Nephron (organoid): ENCODE measurements at regions not wholly inside any gene's neighbourhood (a gene's known extent, or its start where the extent isn't known, plus 50 kb on each side); places are given as distances from the start of the nearest gene placed in this dataset.
A peak's percentile ranks its signal among the peaks of the same experiment; 100 is the strongest.

ENCODE experiments used
- H3K27ac Mint-ChIP-seq, 3 experiments: 2 replicates each; pipeline ENCODE4 v1.8.0; 2020; ENCODE audit warnings: mixed read lengths in 3 of 3, mild to moderate bottlenecking in 2 of 3, moderate library complexity in 1 of 3
- H3K27me3 Mint-ChIP-seq: 2 replicates; pipeline ENCODE4 v1.8.0; 2021; ENCODE audit warnings: low read depth, mild to moderate bottlenecking, moderate library complexity, mixed read lengths
- H3K36me3 Mint-ChIP-seq: 2 replicates; pipeline ENCODE4 v1.8.0; 2020; ENCODE audit warnings: low read depth, mixed read lengths
- H3K4me1 Mint-ChIP-seq: 2 replicates; pipeline ENCODE4 v1.8.0; 2020; ENCODE audit warnings: mixed read lengths
- H3K4me3 Mint-ChIP-seq, 3 experiments: 2 replicates each; pipeline ENCODE4 v1.8.0; 2020; ENCODE audit warnings: mild to moderate bottlenecking in 3 of 3, mixed read lengths in 3 of 3, moderate library complexity in 2 of 3
- H3K9me3 Mint-ChIP-seq: 2 replicates; pipeline ENCODE4 v1.8.0; 2020; ENCODE audit warnings: mixed read lengths
- CTCF ChIP-seq, 3 experiments: fragments of 200-600 bp; sonication (generic); IDR thresholded peaks; one replicate each; pipeline ENCODE4 v1.5.0; 2021; ENCODE audit warnings: antibody characterized with exemption in 3 of 3; ENCODE audit not compliant: unreplicated experiment in 3 of 3

GRCh38 chr15:79230766-79231165 is 51.8 kb upstream of the ANKRD34C start:
- peaks cover 19% of the 10 kb centered on the region for H3K9me3 Mint-ChIP-seq
- no peaks in the 10 kb centered on the region for H3K36me3 Mint-ChIP-seq
- H3K27me3 Mint-ChIP-seq, result peaks cover 29% of the 10 kb centered on the region
- no peak overlapping the region for H3K27ac Mint-ChIP-seq
- TF ChIP-seq CTCF (IDR thresholded peaks at IDR 0.05; ENCODE audit: unreplicated experiment in 3 of 3), result no peak
- no peak overlapping the region for H3K4me3 Mint-ChIP-seq
- no peaks in the 10 kb centered on the region for H3K4me1 Mint-ChIP-seq

GRCh38 chr15:79222808-79223207 is 59.7 kb upstream of the ANKRD34C start:
- TF ChIP-seq CTCF (IDR thresholded peaks at IDR 0.05; ENCODE audit: unreplicated experiment in 3 of 3), result no peak
- no peak overlapping the region for H3K27ac Mint-ChIP-seq
- H3K27me3 Mint-ChIP-seq, result peaks cover 28% of the 10 kb centered on the region
- no peaks in the 10 kb centered on the region for H3K4me1 Mint-ChIP-seq
- no peak overlapping the region for H3K4me3 Mint-ChIP-seq
- H3K9me3 Mint-ChIP-seq, result no peaks in the 10 kb centered on the region
- no peaks in the 10 kb centered on the region for H3K36me3 Mint-ChIP-seq

GRCh38 chr15:79221696-79222095 is 60.8 kb upstream of the ANKRD34C start:
- H3K36me3 Mint-ChIP-seq, result no peaks in the 10 kb centered on the region
- H3K27ac Mint-ChIP-seq, result no peak overlapping the region
- no peaks in the 10 kb centered on the region for H3K4me1 Mint-ChIP-seq
- H3K4me3 Mint-ChIP-seq, result no peak overlapping the region
- peaks cover 6% of the 10 kb centered on the region for H3K9me3 Mint-ChIP-seq
- peaks cover 38% of the 10 kb centered on the region for H3K27me3 Mint-ChIP-seq
- TF ChIP-seq CTCF (IDR thresholded peaks at IDR 0.05; ENCODE audit: unreplicated experiment in 3 of 3), result no peak

GRCh38 chr15:79219393-79220056 is 63.0 kb upstream of the ANKRD34C start:
- Mint-ChIP-seq H3K9me3 (peaks cover 13% of the 10 kb centered on the region), H3K36me3 (no peaks in the 10 kb centered on the region), H3K4me1 (no peaks in the 10 kb centered on the region), H3K27me3 (peaks cover 33% of the 10 kb centered on the region), H3K4me3 (no peak overlapping the region), H3K27ac (no peak overlapping the region)
- no peak for TF ChIP-seq CTCF (IDR thresholded peaks at IDR 0.05; ENCODE audit: unreplicated experiment in 3 of 3)

- H3K4me1 Mint-ChIP-seq, result no peaks in the 10 kb centered on the region
- H3K4me3 Mint-ChIP-seq, result no peak overlapping the region
- H3K27me3 Mint-ChIP-seq, result peaks cover 40% of the 10 kb centered on the region
- no peaks in the 10 kb centered on the region for H3K36me3 Mint-ChIP-seq
- no peak overlapping the region for H3K27ac Mint-ChIP-seq
- TF ChIP-seq CTCF (IDR thresholded peaks at IDR 0.05; ENCODE audit: unreplicated experiment in 3 of 3), result peak; percentile 33 to 50 (median 39)
- H3K9me3 Mint-ChIP-seq, result peaks cover 13% of the 10 kb centered on the region
Measured at GRCh38 chr15:79218588-79219200, 63.8 kb upstream of the ANKRD34C start.

GRCh38 chr15:79213650-79214049 is 68.9 kb upstream of the ANKRD34C start:
- TF ChIP-seq CTCF (IDR thresholded peaks at IDR 0.05; ENCODE audit: unreplicated experiment in 3 of 3), result no peak

More at GRCh38 chr15:79213650-79214049, 68.9 kb upstream of the ANKRD34C start:
- no peak overlapping the region for H3K4me3 Mint-ChIP-seq
- H3K9me3 Mint-ChIP-seq, result peaks cover 13% of the 10 kb centered on the region
- peaks cover 54% of the 10 kb centered on the region for H3K27me3 Mint-ChIP-seq
- no peak overlapping the region for H3K27ac Mint-ChIP-seq
- H3K4me1 Mint-ChIP-seq, result peaks cover 5% of the 10 kb centered on the region
- no peaks in the 10 kb centered on the region for H3K36me3 Mint-ChIP-seq
